ENCODE measurements at regions not wholly inside any gene's neighbourhood (a gene's known extent, or its start where the extent isn't known, plus 50 kb on each side); places are given as distances from the start of the nearest gene placed in this dataset.

DNA sequence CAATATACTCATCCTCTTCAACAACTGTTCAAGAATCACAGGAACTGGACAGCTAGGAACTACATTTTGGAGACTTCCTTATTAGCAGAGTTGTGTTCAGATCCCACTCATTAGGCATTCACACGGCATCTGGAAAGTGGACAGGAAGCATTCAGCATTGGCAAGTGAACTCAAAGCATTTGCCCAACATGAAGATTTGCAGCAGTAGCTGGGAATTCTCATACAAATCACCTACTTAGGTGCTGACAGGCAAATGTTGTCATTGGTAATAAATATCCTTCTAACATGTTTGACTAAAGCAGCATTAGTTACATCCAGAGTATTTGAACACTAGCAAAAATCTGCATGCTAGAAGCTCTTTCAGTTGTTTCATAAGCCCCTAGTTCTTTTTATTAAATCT is 350.8 kb downstream of the PTH2R start:
- H3K4me3 ChIP-seq (ENCODE audit: extremely low read depth in 1 of 4, insufficient read depth in 2 of 4, low read depth in 3 of 4, low read length in 4 of 4) = no peak overlapping the region
- no peak for DNase-seq (ENCODE audit: low read depth in 1 of 2, low spot score in 2 of 2)
- no peak overlapping the region for H2BK20ac ChIP-seq (ENCODE audit: low read length)
- H3K79me1 ChIP-seq (ENCODE audit: low read depth, low read length) = no peaks in the 10 kb centered on the region
- no peak overlapping the region for H3K14ac ChIP-seq (ENCODE audit: insufficient read length)
- no peak overlapping the region for H3K9ac ChIP-seq (replicated peaks in 1 of 4; ENCODE audit: extremely low read depth in 1 of 4, low read depth in 3 of 4, low read length in 3 of 4)
- no peak overlapping the region for H2BK12ac ChIP-seq (ENCODE audit: low read depth, low read length)
- H3K23me2 ChIP-seq (ENCODE audit: low read depth, low read length) = no peaks in the 10 kb centered on the region
- no peak overlapping the region for H2AFZ ChIP-seq (ENCODE audit: low read length)
- H3K23ac ChIP-seq (ENCODE audit: insufficient read length) = no peak overlapping the region
- no peak overlapping the region for H3K4me2 ChIP-seq (ENCODE audit: insufficient read depth in 1 of 2, low read depth in 2 of 2, low read length in 2 of 2)
- H4K8ac ChIP-seq (ENCODE audit: extremely low read depth, insufficient read depth, low read length) = no peak overlapping the region
- H3K27ac ChIP-seq (ENCODE audit: low read depth, low read length) = no peak overlapping the region
- H2BK120ac ChIP-seq (replicated peaks; ENCODE audit: low read depth, low read length) = no peak overlapping the region
- no peak overlapping the region for H4K5ac ChIP-seq (ENCODE audit: insufficient read length, low read depth, low read length)
- no peak for FAIRE-seq
- no peak overlapping the region for H2AK5ac ChIP-seq (ENCODE audit: low read depth, low read length)
- H3K4ac ChIP-seq (replicated peaks; ENCODE audit: insufficient read length, low read depth, low read length) = no peak overlapping the region
- H3K56ac ChIP-seq (replicated peaks; ENCODE audit: insufficient read length, low read depth, low read length) = no peak overlapping the region
- no peaks in the 10 kb centered on the region for H3K4me1 ChIP-seq (replicated peaks in 1 of 4; ENCODE audit: control insufficient read depth in 3 of 4, insufficient read depth in 4 of 4, low read length in 3 of 4)
- H3K27me3 ChIP-seq (replicated peaks in 1 of 4; ENCODE audit: control insufficient read depth in 3 of 4, extremely low read depth in 1 of 4, insufficient read depth in 3 of 4, low read length in 3 of 4) = no peaks in the 10 kb centered on the region
- no peak overlapping the region for H3K18ac ChIP-seq (ENCODE audit: extremely low read depth, low read length)
- H4K91ac ChIP-seq (replicated peaks; ENCODE audit: insufficient read length, low read length) = no peak overlapping the region
- H3K36me3 ChIP-seq (ENCODE audit: control insufficient read depth in 2 of 4, insufficient read depth in 4 of 4, low read length in 3 of 4) = no peaks in the 10 kb centered on the region
- H2BK15ac ChIP-seq (ENCODE audit: low read length) = no peak overlapping the region
- no peaks in the 10 kb centered on the region for H3K79me2 ChIP-seq (ENCODE audit: control insufficient read depth in 1 of 2, insufficient read depth in 2 of 2, low read length in 2 of 2)
- TF ChIP-seq JUND (IDR thresholded peaks at IDR 0.05; ENCODE audit: low read length) (no peak), CBX5 (IDR thresholded peaks at IDR 0.05; ENCODE audit: low read depth, low read length) (no peak), GABPA (IDR thresholded peaks at IDR 0.05; ENCODE audit: borderline replicate concordance, insufficient read depth, low read length) (no peak), CHD2 (IDR thresholded peaks at IDR 0.05; ENCODE audit: low read length) (no peak), RBBP5 (IDR thresholded peaks at IDR 0.05; ENCODE audit: borderline replicate concordance, low read depth, low read length) (no peak), POU5F1 (IDR thresholded peaks at IDR 0.05; ENCODE audit: low read depth, low read length) (no peak), BACH1 (IDR thresholded peaks at IDR 0.05; ENCODE audit: low read length) (no peak), KDM5A (IDR thresholded peaks at IDR 0.05; ENCODE audit: low read length) (no peak), ZNF274 (IDR thresholded peaks at IDR 0.05; ENCODE audit: borderline replicate concordance, extremely low read depth, low read length) (no peak), KDM4A (IDR thresholded peaks at IDR 0.05; ENCODE audit: low read depth, low read length, severe bottlenecking) (no peak), POLR2AphosphoS5 (IDR thresholded peaks at IDR 0.05; ENCODE audit: low read depth, low read length) (no peak), GTF2F1 (IDR thresholded peaks at IDR 0.05; ENCODE audit: borderline replicate concordance, low read depth, low read length) (no peak)
- POLR2A ChIA-PET (ENCODE audit: partially characterized antibody) = no interaction called here
- CTCF ChIA-PET (ENCODE audit: partially characterized antibody) = no interaction called here
- 91% methylated on average over 1 of the region's 1 CpG; no CpG with 5 or more reads in 1 of the 2 experiments for WGBS, 2 experiments (ENCODE audit: extremely low coverage in 1 of 2, insufficient coverage in 1 of 2, insufficient read length in 1 of 2, insufficient replicate concordance in 2 of 2, low coverage in 1 of 2, low lambda C conversion rate in 2 of 2, missing lambda C conversion rate in 1 of 2)
- 0 out of 4 replicates have a peak, but pooled peaks cover 0 to 5% of the 10 kb centered on the region in 2 experiments for H3K9me3 ChIP-seq (ENCODE audit: insufficient read depth in 2 of 2, low read depth in 1 of 2, low read length in 1 of 2)
- H4K20me1 ChIP-seq (replicated peaks in 1 of 2; ENCODE audit: control insufficient read depth in 1 of 2, insufficient read depth in 2 of 2, low read length in 2 of 2) = no peaks in the 10 kb centered on the region
- H2BK5ac ChIP-seq (ENCODE audit: low read depth, low read length) = no peak overlapping the region
